GM23338 (cell line): ENCODE measurements at regions not wholly inside any gene's neighbourhood (a gene's known extent, or its start where the extent isn't known, plus 50 kb on each side); places are given as distances from the start of the nearest gene placed in this dataset.

Experiments
- ATAC-seq: fragments of 200-7000 bp; cut with Tn5 transposase; 3 replicates; pipeline ENCODE4 v1.9.1; 2020
- DNase-seq: peaks from one replicate; pipeline ENCODE4 v3.0.0-alpha.2; 2015; ENCODE audit warnings: low spot score
- H2AFZ ChIP-seq: fragments of 200-600 bp; sonication (generic); 2 replicates; pipeline ENCODE4 v1.8.0; 2016; ENCODE audit warnings: antibody characterized with exemption, mild to moderate bottlenecking, moderate library complexity
- H3F3A ChIP-seq: fragments of 200-600 bp; sonication (generic); replicated peaks from 2 replicates; pipeline ENCODE4 v1.8.0; 2017; ENCODE audit warnings: antibody characterized with exemption, mixed run types, low read depth
- H3K27ac ChIP-seq: fragments of 200-600 bp; sonication (generic); 2 replicates; pipeline ENCODE4 v1.6.1; 2016; ENCODE audit warnings: low read depth
- H3K27me3 ChIP-seq: fragments of 200-600 bp; sonication (generic); 2 replicates; pipeline ENCODE4 v1.8.0; 2016; ENCODE audit warnings: mild to moderate bottlenecking, mixed run types, moderate library complexity; ENCODE audit not compliant: insufficient read depth
- H3K36me3 ChIP-seq: fragments of 200-600 bp; sonication (generic); 2 replicates; pipeline ENCODE4 v1.8.0; 2016; ENCODE audit warnings: mild to moderate bottlenecking; ENCODE audit not compliant: insufficient read depth
- H3K4me1 ChIP-seq: fragments of 200-600 bp; sonication (generic); 2 replicates; pipeline ENCODE4 v1.8.0; 2016; ENCODE audit warnings: mild to moderate bottlenecking, moderate library complexity; ENCODE audit not compliant: insufficient read depth
- H3K4me2 ChIP-seq: fragments of 200-600 bp; sonication (generic); 2 replicates; pipeline ENCODE4 v1.7.1; 2017; ENCODE audit warnings: mixed run types
- H3K4me3 ChIP-seq: fragments of 200-600 bp; sonication (generic); 2 replicates; pipeline ENCODE4 v1.6.1; 2016; ENCODE audit warnings: mixed run types
- H3K79me2 ChIP-seq: fragments of 200-600 bp; sonication (generic); replicated peaks from 2 replicates; pipeline ENCODE4 v1.8.0; 2017; ENCODE audit warnings: mild to moderate bottlenecking; ENCODE audit not compliant: insufficient read depth
- H3K9me2 ChIP-seq: fragments of 200-600 bp; sonication (generic); 2 replicates; pipeline ENCODE4 v1.8.0; 2017; ENCODE audit not compliant: insufficient read depth
- H4K20me1 ChIP-seq: fragments of 200-600 bp; sonication (generic); replicated peaks from 2 replicates; pipeline ENCODE4 v1.8.0; 2017; ENCODE audit warnings: mild to moderate bottlenecking; ENCODE audit not compliant: insufficient read depth
- H3K27ac Mint-ChIP-seq: 2 replicates; pipeline ENCODE4 v1.8.0; 2020; ENCODE audit warnings: inconsistent platforms, mild to moderate bottlenecking, moderate library complexity, mixed read lengths
- H3K27me3 Mint-ChIP-seq: 3 replicates; pipeline ENCODE4 v1.8.0; 2022; ENCODE audit warnings: low read depth, mild to moderate bottlenecking, moderate library complexity, mixed read lengths, inconsistent platforms; ENCODE audit not compliant: insufficient read depth, poor library complexity
- H3K36me3 Mint-ChIP-seq: 3 replicates; pipeline ENCODE4 v1.8.0; 2021; ENCODE audit warnings: low read depth, mild to moderate bottlenecking, inconsistent platforms, moderate library complexity, mixed read lengths
- H3K4me1 Mint-ChIP-seq: 3 replicates; pipeline ENCODE4 v1.8.0; 2020; ENCODE audit warnings: mild to moderate bottlenecking, inconsistent platforms, mixed read lengths
- H3K4me3 Mint-ChIP-seq: 3 replicates; pipeline ENCODE4 v1.8.0; 2021; ENCODE audit warnings: moderate library complexity, mild to moderate bottlenecking, inconsistent platforms, mixed read lengths
- H3K9me3 Mint-ChIP-seq: 3 replicates; pipeline ENCODE4 v1.8.0; 2020; ENCODE audit warnings: moderate library complexity, mild to moderate bottlenecking, inconsistent platforms, mixed read lengths
- CTCF ChIP-seq, 2 experiments: fragments of 200-600 bp in 1 of 2; sonication (generic) in 1 of 2; conservative IDR thresholded peaks; 2 replicates each; pipeline versions ENCODE4 v1.5.1 to v1.6.1; 2016 to 2017; ENCODE audit warnings: antibody characterized with exemption in 2 of 2, low read depth in 2 of 2, mild to moderate bottlenecking in 2 of 2, moderate library complexity in 1 of 2
- ETS1 ChIP-seq: IDR thresholded peaks from 2 replicates; pipeline ENCODE4 v1.6.1; 2016; ENCODE audit warnings: antibody characterized with exemption
- EZH2 ChIP-seq: fragments of 200-600 bp; sonication (generic); IDR thresholded peaks from one replicate; pipeline ENCODE4 v1.8.0; 2017; ENCODE audit warnings: antibody characterized with exemption, mild to moderate bottlenecking, low read depth; ENCODE audit not compliant: unreplicated experiment
- NANOG ChIP-seq: IDR thresholded peaks from 2 replicates; pipeline ENCODE4 v1.6.1; 2016; ENCODE audit warnings: antibody characterized with exemption, borderline replicate concordance
- POLR2AphosphoS5 ChIP-seq: IDR thresholded peaks from 2 replicates; pipeline ENCODE4 v1.6.1; 2016; ENCODE audit warnings: antibody characterized with exemption, low read depth
- REST ChIP-seq: IDR thresholded peaks from one replicate; pipeline ENCODE4 v1.6.1; 2018; ENCODE audit warnings: antibody characterized with exemption; ENCODE audit not compliant: unreplicated experiment
- STAT1 ChIP-seq: IDR thresholded peaks from one replicate; pipeline ENCODE4 v1.6.1; 2016; ENCODE audit warnings: antibody characterized with exemption; ENCODE audit not compliant: unreplicated experiment
- ZNF462 ChIP-seq: fragments of 250-450 bp; sonication (Bioruptor Pico); IDR thresholded peaks from 2 replicates; pipeline ENCODE4 v1.5.0; 2020; ENCODE audit warnings: mild to moderate bottlenecking, moderate library complexity

- TF ChIP-seq ZNF462 (CRISPR knock-in tag) (no peak), ETS1 (no peak)
These were observed 203.9 kb downstream of the PLK2 start (continued) for GRCh38 chr5:58255970-58256369.

GRCh38 chr5:58255386-58255785 is 204.5 kb downstream of the PLK2 start:
- no peaks in the 10 kb centered on the region for H3K27me3 ChIP-seq
- H3F3A ChIP-seq = no peaks in the 10 kb centered on the region
- ATAC-seq = no peak
- no peak overlapping the region for H3K27ac Mint-ChIP-seq
- peaks cover 10% of the 10 kb centered on the region for H3K4me1 ChIP-seq
- H3K4me2 ChIP-seq = no peak overlapping the region
- no peaks in the 10 kb centered on the region for H3K79me2 ChIP-seq
- H3K9me3 Mint-ChIP-seq = no peaks in the 10 kb centered on the region
- no peak for DNase-seq
- H3K4me1 Mint-ChIP-seq = peaks cover 16% of the 10 kb centered on the region
- no peaks in the 10 kb centered on the region for H3K27me3 Mint-ChIP-seq
- no peak overlapping the region for H2AFZ ChIP-seq
- peaks cover 14% of the 10 kb centered on the region; the same call in 1 of the 2 replicates for H3K9me2 ChIP-seq
- no peak overlapping the region for H3K4me3 ChIP-seq
- H4K20me1 ChIP-seq = no peaks in the 10 kb centered on the region
- H3K36me3 ChIP-seq = no peaks in the 10 kb centered on the region
- H3K36me3 Mint-ChIP-seq = no peaks in the 10 kb centered on the region
- H3K4me3 Mint-ChIP-seq = no peak overlapping the region
- no peak overlapping the region for H3K27ac ChIP-seq
- TF ChIP-seq CTCF (conservative IDR thresholded peaks at IDR 0.05; ENCODE audit: low read depth in 2 of 2) (no peak), EZH2 (no peak), REST (no peak), NANOG (no peak), POLR2AphosphoS5 (no peak), STAT1 (no peak)
